NCI-H524 (cell line): ENCODE measurements at regions not wholly inside any gene's neighbourhood (a gene's known extent, or its start where the extent isn't known, plus 50 kb on each side); places are given as distances from the start of the nearest gene placed in this dataset.

Experiments used
- DNase-seq, 2 experiments: peaks; one replicate each; lab custom pipeline; 2025; lab: John Stamatoyannopoulos, UW

DNA sequence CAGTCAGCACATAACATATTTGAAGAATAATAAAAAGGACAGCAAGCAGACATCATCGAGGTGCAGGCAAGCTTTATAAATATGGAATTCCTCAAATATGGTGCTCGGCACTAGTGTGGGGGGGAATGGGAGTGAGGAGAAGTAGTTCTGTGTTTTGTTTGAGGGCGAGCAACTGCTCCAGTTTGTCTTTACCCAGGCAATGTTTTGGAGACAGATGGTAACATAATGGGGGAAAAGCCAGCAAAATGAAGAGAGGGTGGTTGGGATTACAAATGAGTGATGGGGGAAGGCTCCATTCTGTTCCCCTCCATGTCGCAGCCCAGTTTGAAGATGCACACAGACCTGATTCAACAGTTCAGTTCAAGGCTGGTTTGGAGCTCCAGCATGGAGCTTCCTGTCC lies 572.9 kb upstream of the DIPK2B start:
- DNase-seq = peak in 1 of 2 experiments; percentile 41

DNA sequence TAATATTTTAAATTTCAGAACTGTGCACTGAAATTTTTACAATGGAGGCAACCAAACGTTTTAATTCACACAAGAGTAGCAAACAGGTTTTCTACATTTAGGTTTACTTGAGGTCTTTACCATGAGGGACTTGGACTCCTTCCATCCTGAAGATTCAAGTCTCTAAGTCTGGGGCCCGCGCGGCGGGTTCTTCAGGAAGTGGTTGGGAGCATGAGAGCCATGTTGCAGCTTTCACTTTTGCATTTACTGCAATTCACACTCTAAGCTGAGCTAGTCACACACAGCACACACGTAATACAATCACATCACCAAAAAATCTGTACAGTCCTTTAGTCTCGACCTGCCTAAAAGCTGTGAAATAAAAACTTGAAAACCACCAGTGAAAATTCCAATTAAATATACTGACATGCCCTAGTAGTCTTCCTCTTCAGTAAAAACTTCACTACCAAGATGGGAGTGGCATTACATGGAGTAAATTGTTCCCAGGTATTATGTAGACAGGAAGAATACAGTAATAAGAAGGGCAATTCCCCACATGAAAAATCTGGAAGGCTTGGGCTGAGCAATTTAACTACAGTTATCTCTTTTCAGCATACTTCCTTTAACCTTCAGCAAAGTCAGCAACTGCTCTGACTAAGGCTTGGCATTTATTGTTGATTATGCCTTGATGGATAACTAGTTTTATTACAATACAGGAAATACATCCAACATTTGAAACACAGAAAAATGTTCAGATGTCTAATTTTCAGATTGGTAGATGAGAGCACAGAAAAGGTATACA lies 571.1 kb upstream of the DIPK2B start:
- DNase-seq = no peak

DNA sequence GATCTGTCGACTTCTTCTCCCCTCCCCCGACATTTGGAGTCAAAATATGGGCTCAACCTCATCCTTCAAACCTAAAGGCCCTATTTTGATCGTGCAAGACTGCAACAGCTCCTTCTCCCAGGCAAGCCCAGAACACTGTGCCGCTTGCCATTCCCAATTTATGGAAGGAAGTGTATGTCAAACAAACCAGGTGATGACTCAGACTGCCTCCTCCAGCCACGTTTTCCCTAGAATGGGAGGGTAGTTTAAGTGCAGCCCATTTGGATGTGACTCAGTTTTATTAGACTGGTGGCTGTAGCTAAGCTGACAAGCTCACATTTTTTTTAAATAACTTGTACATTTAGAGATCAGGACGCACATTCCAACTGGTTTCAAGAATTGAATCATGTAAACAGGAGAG lies 570.4 kb upstream of the DIPK2B start:
- no peak for DNase-seq

DNA sequence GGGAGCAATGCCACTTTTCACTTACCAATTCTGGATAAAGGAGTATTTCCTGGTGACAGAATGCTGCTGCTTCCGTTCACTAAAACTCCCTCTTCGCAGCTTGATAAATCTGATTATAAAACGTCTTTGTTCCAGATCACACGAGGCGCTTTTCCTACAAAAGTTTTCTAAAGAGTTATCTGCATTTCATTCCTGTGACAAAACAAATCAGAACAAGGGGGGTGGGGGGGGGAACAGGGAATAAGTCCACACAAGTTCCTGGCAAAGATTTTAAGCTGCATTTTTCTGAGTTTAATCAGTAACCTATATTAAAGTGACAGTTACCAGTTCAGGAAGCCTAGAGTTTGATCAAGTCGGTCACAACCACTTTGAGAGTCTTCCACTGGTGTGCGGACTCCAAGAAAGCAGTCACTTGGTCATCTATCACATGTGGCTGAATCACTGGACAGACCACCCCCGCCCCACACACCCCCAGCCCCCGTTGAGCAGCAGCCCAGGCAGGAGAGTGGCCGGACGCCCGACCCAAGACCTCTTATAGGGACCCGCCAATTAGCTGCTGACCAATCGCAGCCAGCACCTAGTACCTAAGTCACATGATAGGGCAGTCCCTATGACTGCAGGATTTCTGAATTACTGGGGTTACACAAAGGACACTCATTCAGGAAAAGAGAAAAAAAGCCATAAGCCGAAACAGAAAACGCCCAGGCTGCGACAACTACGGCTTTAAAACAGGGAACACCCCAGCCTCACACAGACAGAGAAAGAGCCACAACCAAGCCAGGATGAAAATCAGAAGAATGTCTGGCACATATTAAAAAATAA lies 569.3 kb upstream of the DIPK2B start:
- no peak for DNase-seq

DNA sequence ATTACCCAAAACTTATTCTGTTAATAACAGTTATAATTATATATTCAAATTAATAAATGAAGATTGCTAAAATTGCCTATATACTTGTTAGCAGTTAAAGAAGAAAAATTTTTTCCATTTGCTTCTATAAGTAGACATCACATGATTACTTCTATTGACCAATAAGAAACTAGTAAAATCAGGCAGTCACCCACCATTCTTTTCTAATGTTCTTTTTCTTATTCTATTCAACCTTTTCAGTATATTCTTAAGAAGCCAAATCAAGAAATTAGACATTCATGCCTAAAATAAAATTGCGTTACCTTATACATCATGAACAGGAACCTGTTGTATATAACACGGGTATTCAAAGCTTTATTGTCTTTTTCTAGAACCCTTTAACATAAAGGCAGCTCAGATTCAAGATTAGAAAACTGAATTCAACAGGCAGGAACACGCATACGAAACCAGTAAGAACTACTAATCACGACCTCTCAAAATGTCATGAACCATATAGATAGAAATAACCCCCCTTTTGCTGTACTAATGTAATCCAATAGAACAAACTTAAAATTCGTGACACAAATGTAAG lies 568.1 kb upstream of the DIPK2B start:
- DNase-seq = no peak

DNA sequence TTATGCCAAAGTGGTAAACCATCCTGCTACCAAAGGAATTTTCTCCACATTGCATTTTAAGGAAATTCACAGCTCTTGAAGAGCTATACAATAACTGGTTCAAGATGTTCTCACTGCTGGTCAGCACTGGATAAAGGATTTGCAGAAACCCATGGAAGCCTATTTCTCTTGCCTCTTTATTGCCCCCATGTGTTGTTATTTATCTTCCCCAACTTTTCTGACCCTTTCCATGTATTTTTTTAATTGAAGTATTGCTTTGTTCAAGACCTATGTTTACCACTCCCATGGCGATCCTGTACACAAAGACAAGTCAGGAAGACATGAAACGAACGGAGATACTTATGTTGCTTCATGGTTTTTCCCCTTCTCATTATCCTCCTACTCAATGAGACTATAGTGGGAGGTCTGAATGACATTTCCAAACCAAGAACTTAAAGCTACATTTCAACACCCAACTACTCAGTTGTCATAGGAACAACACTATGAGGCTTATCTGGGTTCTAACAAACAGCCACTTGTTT lies 566.4 kb upstream of the DIPK2B start:
- DNase-seq = no peak

DNA sequence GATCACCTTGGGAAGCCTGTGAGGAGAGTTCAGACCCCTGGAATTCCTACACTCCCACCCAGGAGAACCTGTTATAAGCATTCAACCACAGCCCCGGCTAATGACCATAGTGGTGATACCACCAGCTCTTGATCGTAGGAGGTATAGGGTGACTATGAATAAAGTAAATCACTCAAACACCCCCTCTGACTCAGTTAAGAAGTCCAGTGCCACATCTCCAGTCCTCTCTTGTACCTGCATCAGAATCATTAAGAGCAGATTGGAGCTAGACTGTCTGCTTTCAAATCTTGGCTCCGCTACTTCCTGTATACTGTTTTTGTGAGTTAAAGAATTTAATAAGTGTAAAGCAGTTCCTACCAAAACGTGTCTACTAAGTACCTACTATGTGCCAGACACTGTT lies 565.1 kb upstream of the DIPK2B start:
- DNase-seq = no peak

DNA sequence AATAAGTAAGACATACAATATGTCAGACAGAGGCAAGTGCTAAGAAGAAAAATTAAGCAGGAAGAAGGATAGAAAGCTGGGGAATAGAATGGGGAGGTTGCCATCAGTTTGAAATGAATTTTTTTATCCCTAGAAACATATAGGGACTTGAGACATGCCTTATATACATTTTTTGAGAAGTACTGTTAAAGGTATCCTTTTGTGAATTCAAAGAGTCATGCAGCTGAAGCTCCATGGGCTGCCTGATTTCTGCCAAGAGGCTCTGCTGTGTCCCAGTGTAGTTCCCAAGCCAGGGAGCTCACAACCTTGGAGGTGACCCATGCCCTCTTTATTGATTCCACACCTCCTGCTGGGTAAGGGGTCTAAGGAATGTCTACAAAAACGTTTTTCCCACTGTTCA lies 564.6 kb upstream of the DIPK2B start:
- DNase-seq = no peak

DNA sequence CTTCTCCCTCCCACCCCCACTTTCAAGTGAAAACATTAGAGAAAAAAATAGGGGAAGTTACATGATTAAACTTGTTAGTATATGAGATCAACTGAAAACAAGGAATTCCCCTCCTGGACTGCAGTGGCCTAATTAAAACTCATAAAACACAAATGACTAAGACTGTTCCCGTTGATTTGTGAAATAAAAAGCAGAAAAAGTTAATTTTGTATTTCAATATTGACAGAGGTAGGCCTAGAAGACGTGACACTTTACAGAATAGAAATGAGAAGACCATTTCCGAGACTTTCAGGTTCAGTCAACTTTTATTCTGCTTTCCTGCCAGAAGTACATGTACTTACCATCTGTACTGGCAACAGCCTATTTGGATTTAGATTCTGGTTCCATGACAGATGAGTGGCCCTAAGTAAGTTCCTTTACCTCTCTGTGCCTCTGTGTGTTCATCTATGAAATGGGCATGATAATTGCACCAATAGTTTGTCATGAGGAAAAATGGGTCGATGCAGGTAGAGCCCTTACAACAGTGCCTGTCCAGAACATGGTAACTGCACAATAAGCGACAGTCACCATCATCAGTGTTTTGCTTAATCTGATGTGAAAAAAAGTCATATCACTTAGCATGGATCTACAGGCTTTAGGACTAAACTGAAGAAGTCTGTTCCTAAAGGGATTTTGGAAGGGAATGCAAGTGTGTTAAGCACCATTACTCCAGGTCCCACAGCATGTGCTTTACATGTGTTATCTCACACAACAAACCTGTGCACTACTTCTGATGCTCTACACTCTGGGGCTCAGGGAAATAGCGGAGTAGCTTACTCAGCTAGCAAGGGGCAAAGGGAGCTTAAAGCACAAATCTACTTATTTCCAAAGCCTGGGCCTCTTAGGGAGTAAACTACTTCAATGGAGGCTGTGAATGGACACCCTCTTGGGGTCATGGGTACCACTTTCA lies 562.3 kb upstream of the DIPK2B start:
- DNase-seq = no peak

DNA sequence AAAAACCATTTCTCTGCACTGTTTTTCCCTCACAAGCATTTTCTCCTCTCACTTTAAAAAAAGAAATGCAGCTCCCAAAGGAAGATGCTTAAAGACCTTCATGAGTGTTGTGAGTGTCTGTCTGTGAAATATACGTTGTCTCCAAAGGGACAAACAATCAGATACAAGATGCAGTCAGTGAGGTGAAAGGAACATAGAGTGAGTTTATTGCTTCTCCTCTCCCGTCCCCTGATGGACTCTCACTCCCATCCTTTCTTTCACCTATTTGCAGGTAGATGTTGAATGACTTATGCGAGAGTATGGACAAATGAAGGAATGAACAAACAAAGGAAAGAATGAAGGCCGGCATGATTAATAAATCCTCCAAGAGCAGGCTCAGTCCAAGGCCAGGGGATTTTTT lies 561.2 kb upstream of the DIPK2B start:
- DNase-seq = no peak

DNA sequence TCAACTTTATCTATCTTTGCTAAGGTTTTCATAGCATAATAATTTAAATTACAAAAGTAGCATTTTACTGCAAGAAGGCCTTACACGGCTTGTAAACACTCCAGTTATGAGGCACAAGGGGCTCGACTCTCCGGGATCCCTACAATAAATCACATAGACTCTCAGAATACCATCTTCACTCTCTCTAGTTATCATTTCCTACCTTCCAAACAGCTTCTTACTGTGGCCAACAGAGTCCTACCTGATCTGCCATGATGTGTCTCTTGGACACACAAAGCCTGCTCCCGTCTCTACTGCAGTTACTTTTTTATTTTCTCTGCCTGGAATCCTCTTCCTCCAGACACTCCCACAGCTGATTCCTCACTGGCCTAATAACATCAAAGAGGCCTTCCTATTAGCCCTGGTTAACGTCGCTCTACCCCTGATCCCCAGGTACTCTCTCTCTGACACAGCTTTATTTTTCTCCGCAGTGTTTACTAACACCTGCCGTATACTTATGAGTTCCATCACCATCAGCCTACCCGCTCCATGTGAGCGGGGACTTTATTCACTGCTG lies 559.6 kb upstream of the DIPK2B start:
- no peak for DNase-seq

DNA sequence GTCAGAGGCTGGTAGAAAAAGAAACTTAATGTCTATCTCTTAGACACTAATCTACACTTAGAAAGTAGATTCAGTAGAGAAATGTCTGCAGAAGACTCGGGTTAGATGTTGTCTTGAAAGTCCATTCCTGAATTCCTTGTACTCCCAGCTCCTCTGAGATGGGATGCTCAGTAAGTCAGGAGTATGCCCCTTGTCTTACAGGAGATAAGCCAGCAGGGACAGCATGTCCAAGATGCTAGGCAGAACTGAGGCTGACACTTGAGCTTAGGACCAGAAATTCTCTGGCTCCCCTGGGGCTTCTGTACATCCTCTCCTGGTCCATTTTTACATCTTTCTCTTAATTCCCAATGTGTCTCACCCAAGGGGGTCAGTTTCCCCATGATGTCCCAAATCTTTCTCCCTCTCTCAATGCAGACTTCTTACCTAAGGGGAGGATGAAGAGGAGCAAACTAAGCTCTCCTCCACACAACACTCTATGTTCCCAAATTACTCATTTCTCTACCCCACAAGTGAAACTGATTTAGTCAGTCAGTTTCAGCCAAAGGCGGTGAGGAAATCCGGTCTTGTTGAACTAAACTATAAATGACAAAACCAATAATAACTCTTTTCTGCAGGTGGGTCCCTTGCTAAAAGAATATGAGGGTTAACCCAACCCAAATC lies 558.2 kb upstream of the DIPK2B start:
- no peak for DNase-seq

DNA sequence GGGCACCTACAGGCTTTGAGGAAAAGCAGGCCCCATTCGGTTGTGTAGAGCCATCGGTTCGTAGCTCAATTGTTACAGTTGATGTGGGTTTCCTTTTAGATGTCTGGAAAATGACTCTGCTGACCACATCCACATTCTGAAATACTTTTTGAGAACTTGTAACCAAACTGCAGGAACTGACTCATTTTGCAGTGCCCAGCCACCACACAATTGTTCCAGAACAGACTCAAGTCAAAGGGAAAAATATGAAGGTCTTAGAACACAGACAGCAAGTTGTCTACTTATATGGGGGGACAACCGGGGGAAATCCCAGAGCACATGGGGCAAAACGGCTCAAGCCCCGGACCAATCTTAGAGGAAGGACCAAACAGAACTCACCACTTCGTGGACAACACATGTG lies 557.6 kb upstream of the DIPK2B start:
- DNase-seq = no peak

DNA sequence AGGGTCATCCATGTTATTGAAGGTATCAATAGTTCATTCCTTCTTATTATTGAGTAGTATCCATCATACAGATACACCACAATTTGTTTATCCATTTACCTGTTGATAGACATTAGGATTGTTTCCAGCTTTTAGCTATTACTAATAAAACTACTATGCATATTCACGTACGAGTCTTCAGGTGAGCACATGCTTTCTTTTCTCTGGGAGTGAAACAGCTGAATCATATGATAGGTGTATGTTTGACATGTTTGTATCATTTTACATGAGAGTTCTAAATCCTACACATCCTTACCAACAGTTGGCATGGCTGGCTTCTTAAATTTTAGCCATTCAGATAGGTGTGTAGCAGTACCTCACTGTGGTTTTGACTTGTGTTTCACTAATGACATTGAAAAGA lies 556.6 kb upstream of the DIPK2B start:
- DNase-seq = no peak

DNA sequence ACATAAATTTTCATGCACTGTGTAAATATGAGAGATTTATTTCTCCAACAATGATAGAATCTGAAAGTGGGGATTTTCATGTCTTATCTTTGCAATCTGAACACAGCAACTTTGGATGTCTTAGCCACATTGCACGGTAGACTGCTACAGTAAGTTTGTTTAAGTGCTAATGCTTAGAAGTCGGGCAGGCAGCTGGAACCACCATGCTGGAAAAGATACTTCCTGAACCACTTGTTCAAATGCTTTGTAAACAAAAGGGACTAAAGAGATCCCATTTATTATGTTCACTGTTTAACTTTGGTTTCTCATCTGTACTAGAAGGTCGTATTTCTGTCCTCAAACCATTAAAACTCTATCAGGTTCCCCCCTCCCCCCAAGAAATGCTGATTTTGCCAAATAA lies 555.9 kb upstream of the DIPK2B start:
- DNase-seq = no peak

DNA sequence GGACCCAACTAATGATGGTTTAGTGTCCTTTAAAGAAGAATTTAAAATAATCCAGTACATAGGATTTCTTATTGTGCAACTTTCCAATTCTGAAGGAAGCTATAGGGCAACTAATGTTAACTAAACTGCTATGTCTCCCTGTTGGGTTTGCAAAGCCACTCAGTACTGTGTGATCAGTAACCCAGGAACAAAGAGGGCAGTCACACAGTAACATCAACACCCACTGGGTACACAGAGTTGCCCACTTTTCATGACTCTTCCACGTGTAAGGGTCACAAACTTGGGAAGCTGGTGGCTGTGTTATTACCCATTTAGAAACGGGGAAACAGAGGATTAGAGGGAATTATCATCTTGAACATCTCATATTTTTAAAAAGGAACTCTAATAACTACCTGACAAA lies 555.0 kb upstream of the DIPK2B start:
- no peak for DNase-seq

DNA sequence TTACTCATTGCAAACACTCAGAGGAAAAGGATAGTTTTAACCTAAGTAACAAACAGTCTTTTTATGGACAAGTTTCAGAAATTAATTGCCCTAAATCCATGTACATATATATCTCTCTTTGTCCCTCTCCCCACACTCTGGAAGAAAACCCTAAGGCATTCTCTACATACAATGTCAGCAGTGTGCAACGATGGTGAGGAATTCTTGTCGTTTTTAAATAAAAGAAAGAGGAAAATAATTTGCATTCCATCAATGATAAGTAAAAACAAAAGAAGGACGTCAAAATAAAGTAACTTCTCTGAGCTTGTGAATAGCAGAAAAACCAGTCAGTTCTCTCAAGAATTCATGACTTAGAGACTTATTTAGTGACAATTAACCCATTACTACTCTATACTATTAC lies 550.5 kb upstream of the DIPK2B start:
- DNase-seq = no peak

DNA sequence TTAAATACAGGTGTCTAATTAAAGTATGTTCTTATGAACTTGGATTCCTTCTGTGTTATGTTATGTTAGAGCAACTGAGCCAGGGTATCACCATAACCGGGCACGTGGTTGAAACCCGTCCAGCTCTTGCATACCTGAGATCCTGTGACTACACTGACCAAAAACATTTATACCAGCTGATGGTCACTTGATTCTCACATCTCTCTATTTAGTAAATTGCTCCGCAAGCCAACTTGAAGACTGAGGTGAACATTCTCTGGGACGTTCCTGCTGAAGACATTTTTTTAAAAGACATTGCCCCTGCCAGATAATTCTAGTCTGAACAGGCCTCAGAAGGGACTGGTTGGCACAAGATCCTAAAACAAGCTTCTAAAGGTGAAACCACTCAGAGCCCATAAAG lies 550.0 kb upstream of the DIPK2B start:
- DNase-seq = no peak

DNA sequence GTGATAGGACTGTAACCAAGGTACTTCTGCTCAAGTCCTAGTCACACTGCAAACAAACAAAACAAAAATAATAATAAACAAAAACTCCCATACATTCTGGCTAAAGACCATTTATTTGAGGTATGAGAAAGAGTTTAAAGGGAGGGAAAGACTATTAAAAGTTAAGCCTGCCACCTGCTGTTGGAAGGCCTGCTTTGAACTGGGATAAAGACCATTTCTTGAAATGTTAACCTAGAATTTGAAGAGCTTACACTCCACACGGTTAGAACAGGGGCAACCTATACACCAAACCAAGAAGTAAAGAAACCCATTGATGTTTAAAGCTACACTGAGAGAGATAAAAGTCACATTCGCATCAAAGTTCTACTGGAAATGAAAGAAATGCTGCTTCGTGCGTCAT lies 548.7 kb upstream of the DIPK2B start:
- peak in 1 of 2 experiments; percentile 0 for DNase-seq

DNA sequence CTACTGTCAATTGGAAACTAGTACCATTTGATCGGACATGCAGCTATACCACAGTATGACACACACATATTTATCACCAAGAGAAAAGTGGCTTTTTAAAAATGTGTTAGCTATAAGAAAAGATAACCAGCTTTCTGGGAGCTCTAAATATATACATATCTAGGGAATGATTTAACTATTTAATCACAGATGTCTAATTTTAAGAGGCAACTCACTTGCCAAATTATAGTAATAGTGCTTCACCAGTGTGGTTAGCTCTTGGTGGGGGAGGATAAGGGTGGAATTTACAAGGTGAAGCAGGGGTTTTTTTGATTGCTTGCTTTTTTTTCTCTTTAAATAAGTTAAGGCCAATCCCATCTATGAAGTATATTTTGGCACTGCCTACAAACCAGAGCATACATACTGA lies 547.7 kb upstream of the DIPK2B start:
- DNase-seq = no peak

DNA sequence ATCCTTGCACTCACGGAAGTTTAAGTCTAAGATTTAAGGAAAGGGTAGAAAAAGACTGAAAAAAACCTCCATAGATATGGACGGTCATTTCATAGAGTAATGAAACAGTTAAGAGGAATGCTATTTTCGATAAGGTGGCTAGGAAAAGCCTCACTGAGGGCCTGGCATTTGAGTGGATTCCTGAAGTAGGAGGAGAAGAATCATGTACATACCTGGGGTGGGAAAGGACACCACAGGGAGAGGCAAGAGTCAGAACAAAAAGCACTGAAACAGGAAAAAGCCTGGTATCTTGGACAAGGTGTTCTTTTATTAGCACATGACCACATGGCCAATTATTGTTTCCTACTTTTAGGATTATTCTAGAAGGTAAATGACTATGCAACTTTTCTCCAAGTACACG lies 547.2 kb upstream of the DIPK2B start:
- DNase-seq = no peak
